ENCODE measurements at regions not wholly inside any gene's neighbourhood (a gene's known extent, or its start where the extent isn't known, plus 50 kb on each side); places are given as distances from the start of the nearest gene placed in this dataset.

GRCh38 chr22:48782811-48783511 lies 1044.7 kb downstream of the BRD1 start:
- Histone ChIP-seq H3K27ac (ENCODE audit: low read length) (no peak overlapping the region), H3K27me3 (ENCODE audit: control insufficient read depth in 1 of 2, insufficient read depth in 2 of 2, low read length in 2 of 2) (no peaks in the 10 kb centered on the region), H3K36me3 (ENCODE audit: control insufficient read depth in 2 of 2, insufficient read depth in 2 of 2, low read length in 2 of 2) (no peaks in the 10 kb centered on the region), H3K4me3 (ENCODE audit: low read length in 2 of 2) (no peak overlapping the region), H3K4me1 (ENCODE audit: control insufficient read depth, insufficient read depth, low read length) (no peaks in the 10 kb centered on the region), H3K9ac (ENCODE audit: low read length in 2 of 2) (no peak overlapping the region), H3K9me3 (ENCODE audit: control insufficient read depth in 2 of 2, low read length in 2 of 2) (peaks cover 0 to under 1% of the 10 kb centered on the region in 2 donors)

GRCh38 chr22:48782326-48782725 lies 1045.3 kb downstream of the BRD1 start:
- peaks cover 0 to 4% of the 10 kb centered on the region in 2 donors for H3K9me3 ChIP-seq (ENCODE audit: control insufficient read depth in 2 of 2, low read length in 2 of 2)
- H3K36me3 ChIP-seq (ENCODE audit: control insufficient read depth in 2 of 2, insufficient read depth in 2 of 2, low read length in 2 of 2), result no peaks in the 10 kb centered on the region
- H3K4me1 ChIP-seq (ENCODE audit: control insufficient read depth, insufficient read depth, low read length), result no peaks in the 10 kb centered on the region
- H3K27ac ChIP-seq (ENCODE audit: low read length), result no peak overlapping the region
- no peak overlapping the region for H3K4me3 ChIP-seq (ENCODE audit: low read length in 2 of 2)
- no peaks in the 10 kb centered on the region for H3K27me3 ChIP-seq (ENCODE audit: control insufficient read depth in 1 of 2, insufficient read depth in 2 of 2, low read length in 2 of 2)
- H3K9ac ChIP-seq (ENCODE audit: low read length in 2 of 2), result no peak overlapping the region

GRCh38 chr22:48781868-48782267 lies 1045.8 kb downstream of the BRD1 start:
- no peaks in the 10 kb centered on the region for H3K4me1 ChIP-seq (ENCODE audit: control insufficient read depth, insufficient read depth, low read length)
- H3K9ac ChIP-seq (ENCODE audit: low read length in 2 of 2), result no peak overlapping the region
- H3K9me3 ChIP-seq (ENCODE audit: control insufficient read depth in 2 of 2, low read length in 2 of 2), result peaks cover 0 to 4% of the 10 kb centered on the region in 2 donors
- no peak overlapping the region for H3K27ac ChIP-seq (ENCODE audit: low read length)
- no peaks in the 10 kb centered on the region for H3K36me3 ChIP-seq (ENCODE audit: control insufficient read depth in 2 of 2, insufficient read depth in 2 of 2, low read length in 2 of 2)
- H3K4me3 ChIP-seq (ENCODE audit: low read length in 2 of 2), result no peak overlapping the region
- H3K27me3 ChIP-seq (ENCODE audit: control insufficient read depth in 1 of 2, insufficient read depth in 2 of 2, low read length in 2 of 2), result no peaks in the 10 kb centered on the region

GRCh38 chr22:48781391-48781790 lies 1046.3 kb downstream of the BRD1 start:
- H3K4me3 ChIP-seq (ENCODE audit: low read length in 2 of 2), result no peak overlapping the region

GRCh38 chr22:48780597-48781277 lies 1046.9 kb downstream of the BRD1 start:
- Histone ChIP-seq H3K27ac (ENCODE audit: low read length) (no peak overlapping the region), H3K9ac (ENCODE audit: low read length in 2 of 2) (no peak overlapping the region), H3K9me3 (ENCODE audit: control insufficient read depth in 2 of 2, low read length in 2 of 2) (peaks cover 2 to 10% of the 10 kb centered on the region in 2 donors), H3K36me3 (ENCODE audit: control insufficient read depth in 2 of 2, insufficient read depth in 2 of 2, low read length in 2 of 2) (no peaks in the 10 kb centered on the region), H3K4me1 (ENCODE audit: control insufficient read depth, insufficient read depth, low read length) (no peaks in the 10 kb centered on the region), H3K4me3 (ENCODE audit: low read length in 2 of 2) (no peak overlapping the region), H3K27me3 (ENCODE audit: control insufficient read depth in 1 of 2, insufficient read depth in 2 of 2, low read length in 2 of 2) (no peaks in the 10 kb centered on the region)

More at GRCh38 chr22:48781391-48781790, 1046.3 kb downstream of the BRD1 start:
- no peak overlapping the region for H3K9ac ChIP-seq (ENCODE audit: low read length in 2 of 2)
- H3K4me1 ChIP-seq (ENCODE audit: control insufficient read depth, insufficient read depth, low read length), result no peaks in the 10 kb centered on the region
- H3K36me3 ChIP-seq (ENCODE audit: control insufficient read depth in 2 of 2, insufficient read depth in 2 of 2, low read length in 2 of 2), result no peaks in the 10 kb centered on the region
- peaks cover 1 to 6% of the 10 kb centered on the region in 2 donors for H3K9me3 ChIP-seq (ENCODE audit: control insufficient read depth in 2 of 2, low read length in 2 of 2)
- H3K27ac ChIP-seq (ENCODE audit: low read length), result no peak overlapping the region
- no peaks in the 10 kb centered on the region for H3K27me3 ChIP-seq (ENCODE audit: control insufficient read depth in 1 of 2, insufficient read depth in 2 of 2, low read length in 2 of 2)

- Histone ChIP-seq H3K27me3 (ENCODE audit: control insufficient read depth in 1 of 2, insufficient read depth in 2 of 2, low read length in 2 of 2) (no peaks in the 10 kb centered on the region), H3K27ac (ENCODE audit: low read length) (no peak overlapping the region), H3K9me3 (ENCODE audit: control insufficient read depth in 2 of 2, low read length in 2 of 2) (peaks cover 2 to 10% of the 10 kb centered on the region in 2 donors), H3K36me3 (ENCODE audit: control insufficient read depth in 2 of 2, insufficient read depth in 2 of 2, low read length in 2 of 2) (no peaks in the 10 kb centered on the region), H3K4me1 (ENCODE audit: control insufficient read depth, insufficient read depth, low read length) (no peaks in the 10 kb centered on the region), H3K9ac (ENCODE audit: low read length in 2 of 2) (no peak overlapping the region), H3K4me3 (ENCODE audit: low read length in 2 of 2) (no peak overlapping the region)
Observed at GRCh38 chr22:48779661-48780596, 1047.7 kb downstream of the BRD1 start.

- no peaks in the 10 kb centered on the region for H3K4me1 ChIP-seq (ENCODE audit: control insufficient read depth, insufficient read depth, low read length)
- no peaks in the 10 kb centered on the region for H3K36me3 ChIP-seq (ENCODE audit: control insufficient read depth in 2 of 2, insufficient read depth in 2 of 2, low read length in 2 of 2)
- H3K4me3 ChIP-seq (ENCODE audit: low read length in 2 of 2), result no peak overlapping the region
- no peak overlapping the region for H3K9ac ChIP-seq (ENCODE audit: low read length in 2 of 2)
- H3K27me3 ChIP-seq (ENCODE audit: control insufficient read depth in 1 of 2, insufficient read depth in 2 of 2, low read length in 2 of 2), result no peaks in the 10 kb centered on the region
- H3K9me3 ChIP-seq (ENCODE audit: control insufficient read depth in 2 of 2, low read length in 2 of 2), result peaks cover 2 to 10% of the 10 kb centered on the region in 2 donors
- H3K27ac ChIP-seq (ENCODE audit: low read length), result no peak overlapping the region
Observed at GRCh38 chr22:48779211-48779643, 1048.4 kb downstream of the BRD1 start.

GRCh38 chr22:48778308-48779195 lies 1049.1 kb downstream of the BRD1 start:
- Histone ChIP-seq H3K4me3 (ENCODE audit: low read length in 2 of 2) (no peak overlapping the region), H3K4me1 (ENCODE audit: control insufficient read depth, insufficient read depth, low read length) (no peaks in the 10 kb centered on the region), H3K36me3 (ENCODE audit: control insufficient read depth in 2 of 2, insufficient read depth in 2 of 2, low read length in 2 of 2) (no peaks in the 10 kb centered on the region), H3K27me3 (ENCODE audit: control insufficient read depth in 1 of 2, insufficient read depth in 2 of 2, low read length in 2 of 2) (no peaks in the 10 kb centered on the region), H3K9ac (ENCODE audit: low read length in 2 of 2) (no peak overlapping the region), H3K9me3 (ENCODE audit: control insufficient read depth in 2 of 2, low read length in 2 of 2) (peaks cover 2 to 10% of the 10 kb centered on the region in 2 donors), H3K27ac (ENCODE audit: low read length) (no peak overlapping the region)

- H3K36me3 ChIP-seq (ENCODE audit: control insufficient read depth in 2 of 2, insufficient read depth in 2 of 2, low read length in 2 of 2), result no peaks in the 10 kb centered on the region
- H3K27ac ChIP-seq (ENCODE audit: low read length), result no peak overlapping the region
- H3K4me3 ChIP-seq (ENCODE audit: low read length in 2 of 2), result no peak overlapping the region
- H3K9me3 ChIP-seq (ENCODE audit: control insufficient read depth in 2 of 2, low read length in 2 of 2), result peaks cover 9 to 17% of the 10 kb centered on the region in 2 donors
- H3K9ac ChIP-seq (ENCODE audit: low read length in 2 of 2), result no peak overlapping the region
- no peaks in the 10 kb centered on the region for H3K27me3 ChIP-seq (ENCODE audit: control insufficient read depth in 1 of 2, insufficient read depth in 2 of 2, low read length in 2 of 2)
- no peaks in the 10 kb centered on the region for H3K4me1 ChIP-seq (ENCODE audit: control insufficient read depth, insufficient read depth, low read length)
Observed at GRCh38 chr22:48772286-48772907, 1055.3 kb downstream of the BRD1 start.

All from stomach smooth muscle (tissue), 2 donors.